IPS-18c (cell line): ENCODE measurements at regions not wholly inside any gene's neighbourhood (a gene's known extent, or its start where the extent isn't known, plus 50 kb on each side); places are given as distances from the start of the nearest gene placed in this dataset.
"Not testable (repeated sequence)": the region's sequence is repeated elsewhere in the genome, so short reads cannot be mapped to it uniquely, and the experiment has no call there.

Experiments
- H3K4me3 ChIP-seq: 2 replicates; pipeline ENCODE4 v1.7.0; 2013; ENCODE audit warnings: low read depth, mild to moderate bottlenecking, low read length, moderate library complexity; ENCODE audit not compliant: insufficient read depth
- H3K9me3 ChIP-seq: one replicate; pipeline ENCODE4 v1.6.1; 2013; ENCODE audit warnings: mild to moderate bottlenecking, low read length, moderate library complexity; ENCODE audit not compliant: control insufficient read depth, insufficient read depth

GRCh38 chr6:94238868-94239267 is 819.5 kb upstream of the EPHA7 start:
- no peak overlapping the region for H3K4me3 ChIP-seq
- H3K9me3 ChIP-seq, result no peaks in the 10 kb centered on the region

GRCh38 chr6:94227741-94228140 is 808.4 kb upstream of the EPHA7 start:
- Histone ChIP-seq H3K4me3 (no peak overlapping the region), H3K9me3 (no peaks in the 10 kb centered on the region)

- H3K9me3 ChIP-seq, result no peaks in the 10 kb centered on the region
- no peak overlapping the region for H3K4me3 ChIP-seq
These were observed 798.5 kb upstream of the EPHA7 start for GRCh38 chr6:94217836-94218235.

- no peak overlapping the region for H3K4me3 ChIP-seq
- no peaks in the 10 kb centered on the region for H3K9me3 ChIP-seq
These were observed 796.2 kb upstream of the EPHA7 start for GRCh38 chr6:94215552-94215951.

- Histone ChIP-seq H3K9me3 (no peaks in the 10 kb centered on the region), H3K4me3 (no peak overlapping the region)
These were observed 793.9 kb upstream of the EPHA7 start for GRCh38 chr6:94213226-94213625.

- H3K4me3 ChIP-seq, result no peak overlapping the region
These were observed 777.5 kb upstream of the EPHA7 start for GRCh38 chr6:94196891-94197290.

GRCh38 chr6:94190030-94190429 is 770.7 kb upstream of the EPHA7 start:
- Histone ChIP-seq H3K4me3 (no peak overlapping the region), H3K9me3 (peaks cover 5% of the 10 kb centered on the region)

More at GRCh38 chr6:94196891-94197290, 777.5 kb upstream of the EPHA7 start:
- H3K9me3 ChIP-seq, result no peaks in the 10 kb centered on the region

GRCh38 chr6:94184666-94185464 is 765.5 kb upstream of the EPHA7 start:
- peaks cover 7% of the 10 kb centered on the region for H3K9me3 ChIP-seq
- H3K4me3 ChIP-seq, result no peak overlapping the region

- Histone ChIP-seq H3K4me3 (no peak overlapping the region), H3K9me3 (no peaks in the 10 kb centered on the region)
These were observed 758.1 kb upstream of the EPHA7 start for GRCh38 chr6:94177429-94177828.

- no peaks in the 10 kb centered on the region for H3K9me3 ChIP-seq
- no peak overlapping the region for H3K4me3 ChIP-seq
These were observed 756.1 kb upstream of the EPHA7 start for GRCh38 chr6:94175465-94175864.

- no peak overlapping the region for H3K4me3 ChIP-seq
These were observed 744.5 kb upstream of the EPHA7 start for GRCh38 chr6:94163877-94164276.

GRCh38 chr6:94150886-94151285 is 731.5 kb upstream of the EPHA7 start:
- Histone ChIP-seq H3K4me3 (no peak overlapping the region), H3K9me3 (peaks cover 3% of the 10 kb centered on the region)

More at GRCh38 chr6:94163877-94164276, 744.5 kb upstream of the EPHA7 start:
- no peaks in the 10 kb centered on the region for H3K9me3 ChIP-seq

GRCh38 chr6:94144807-94145206 is 725.4 kb upstream of the EPHA7 start:
- Histone ChIP-seq H3K9me3 (peaks cover 3% of the 10 kb centered on the region), H3K4me3 (no peak overlapping the region)

GRCh38 chr6:94137178-94137577 is 717.8 kb upstream of the EPHA7 start:
- not testable (repeated sequence) for H3K4me3 ChIP-seq, H3K9me3 ChIP-seq

- Histone ChIP-seq H3K4me3 (no peak overlapping the region), H3K9me3 (no peaks in the 10 kb centered on the region)
These were observed 713.7 kb upstream of the EPHA7 start for GRCh38 chr6:94133106-94133505.

- no peak overlapping the region for H3K4me3 ChIP-seq
These were observed 711.9 kb upstream of the EPHA7 start for GRCh38 chr6:94131271-94131670.

GRCh38 chr6:94130478-94130877 is 711.1 kb upstream of the EPHA7 start:
- Histone ChIP-seq H3K4me3 (no peak overlapping the region), H3K9me3 (no peaks in the 10 kb centered on the region)

More at GRCh38 chr6:94131271-94131670, 711.9 kb upstream of the EPHA7 start:
- no peaks in the 10 kb centered on the region for H3K9me3 ChIP-seq

- H3K4me3 ChIP-seq, result no peak overlapping the region
- H3K9me3 ChIP-seq, result no peaks in the 10 kb centered on the region
These were observed 710.6 kb upstream of the EPHA7 start for GRCh38 chr6:94129926-94130325.

GRCh38 chr6:94127716-94128115 is 708.4 kb upstream of the EPHA7 start:
- Histone ChIP-seq H3K9me3 (no peaks in the 10 kb centered on the region), H3K4me3 (no peak overlapping the region)
